ENCODE measurements at regions not wholly inside any gene's neighbourhood (a gene's known extent, or its start where the extent isn't known, plus 50 kb on each side); places are given as distances from the start of the nearest gene placed in this dataset.
"Not testable (repeated sequence)": the region's sequence is repeated elsewhere in the genome, so short reads cannot be mapped to it uniquely, and the experiment has no call there.

- no peak for DNase-seq (ENCODE audit: low read depth, low spot score)
Observed at GRCh38 chr11:129698212-129698611, 117.4 kb upstream of the TMEM45B start.

- DNase-seq (ENCODE audit: low read depth, low spot score) = no peak
Observed at GRCh38 chr11:129699711-129700304, 115.8 kb upstream of the TMEM45B start.

GRCh38 chr11:129700701-129701100, 114.9 kb upstream of the TMEM45B start:
- no peak for DNase-seq (ENCODE audit: low read depth, low spot score)

GRCh38 chr11:129701706-129702105, 113.9 kb upstream of the TMEM45B start:
- DNase-seq (ENCODE audit: low read depth, low spot score) = no peak

GRCh38 chr11:129702410-129703398, 112.9 kb upstream of the TMEM45B start:
- no peak for DNase-seq (ENCODE audit: low read depth, low spot score)

GRCh38 chr11:129703846-129704245, 111.8 kb upstream of the TMEM45B start:
- no peak for DNase-seq (ENCODE audit: low read depth, low spot score)

- no peak for DNase-seq (ENCODE audit: low read depth, low spot score)
Observed at GRCh38 chr11:129704831-129705230, 110.8 kb upstream of the TMEM45B start.

- DNase-seq (ENCODE audit: low read depth, low spot score) = no peak
Observed at GRCh38 chr11:129705341-129705740, 110.3 kb upstream of the TMEM45B start.

- no peak for DNase-seq (ENCODE audit: low read depth, low spot score)
Observed at GRCh38 chr11:129705933-129706332, 109.7 kb upstream of the TMEM45B start.

- DNase-seq (ENCODE audit: low read depth, low spot score) = no peak
Observed at GRCh38 chr11:129709801-129710398, 105.7 kb upstream of the TMEM45B start.

- no peak for DNase-seq (ENCODE audit: low read depth, low spot score)
Observed at GRCh38 chr11:129710423-129710822, 105.2 kb upstream of the TMEM45B start.

GRCh38 chr11:129711760-129712159, 103.9 kb upstream of the TMEM45B start:
- DNase-seq (ENCODE audit: low read depth, low spot score) = no peak

- not testable (repeated sequence) for DNase-seq (ENCODE audit: low read depth, low spot score)
Observed at GRCh38 chr11:129712486-129713240, 103.0 kb upstream of the TMEM45B start.

- DNase-seq (ENCODE audit: low read depth, low spot score) = no peak
Observed at GRCh38 chr11:129719037-129719436, 96.6 kb upstream of the TMEM45B start.

GRCh38 chr11:129720156-129720555, 95.5 kb upstream of the TMEM45B start:
- DNase-seq (ENCODE audit: low read depth, low spot score) = no peak

- no peak for DNase-seq (ENCODE audit: low read depth, low spot score)
Observed at GRCh38 chr11:129720994-129721393, 94.7 kb upstream of the TMEM45B start.

- no peak for DNase-seq (ENCODE audit: low read depth, low spot score)
Observed at GRCh38 chr11:129721685-129722084, 94.0 kb upstream of the TMEM45B start.

- no peak for DNase-seq (ENCODE audit: low read depth, low spot score)
Observed at GRCh38 chr11:129722529-129722928, 93.1 kb upstream of the TMEM45B start.

GRCh38 chr11:129723146-129723760, 92.4 kb upstream of the TMEM45B start:
- DNase-seq (ENCODE audit: low read depth, low spot score) = no peak

- no peak for DNase-seq (ENCODE audit: low read depth, low spot score)
Observed at GRCh38 chr11:129723761-129724162, 91.9 kb upstream of the TMEM45B start.

GRCh38 chr11:129724866-129725265, 90.8 kb upstream of the TMEM45B start:
- DNase-seq (ENCODE audit: low read depth, low spot score) = no peak

Measured in astrocyte of the hippocampus (primary cell).